IPS-18c (cell line): ENCODE measurements at regions not wholly inside any gene's neighbourhood (a gene's known extent, or its start where the extent isn't known, plus 50 kb on each side); places are given as distances from the start of the nearest gene placed in this dataset.
A peak's percentile ranks its signal among the peaks of the same experiment; 100 is the strongest.

ENCODE experiments used
- H3K4me3 ChIP-seq: 2 replicates; pipeline ENCODE4 v1.7.0; 2013; ENCODE audit warnings: low read depth, mild to moderate bottlenecking, low read length, moderate library complexity; ENCODE audit not compliant: insufficient read depth
- H3K9me3 ChIP-seq: one replicate; pipeline ENCODE4 v1.6.1; 2013; ENCODE audit warnings: mild to moderate bottlenecking, low read length, moderate library complexity; ENCODE audit not compliant: control insufficient read depth, insufficient read depth

- no peak overlapping the region for H3K4me3 ChIP-seq
- peaks cover 3% of the 10 kb centered on the region for H3K9me3 ChIP-seq
Observed at GRCh38 chr12:107873223-107873622, 98.7 kb downstream of the ASCL4 start.

GRCh38 chr12:107875786-107876185, 101.3 kb downstream of the ASCL4 start:
- Histone ChIP-seq H3K9me3 (peaks cover 3% of the 10 kb centered on the region), H3K4me3 (no peak overlapping the region)

- no peak overlapping the region for H3K4me3 ChIP-seq
- no peaks in the 10 kb centered on the region for H3K9me3 ChIP-seq
Observed at GRCh38 chr12:107884769-107885694, 110.5 kb downstream of the ASCL4 start.

GRCh38 chr12:107888789-107889188, 114.3 kb downstream of the ASCL4 start:
- H3K9me3 ChIP-seq = no peaks in the 10 kb centered on the region
- H3K4me3 ChIP-seq = no peak overlapping the region

- H3K4me3 ChIP-seq = no peak overlapping the region
- no peaks in the 10 kb centered on the region for H3K9me3 ChIP-seq
Observed at GRCh38 chr12:107891967-107892366, 117.5 kb downstream of the ASCL4 start.

GRCh38 chr12:107894589-107894988, 120.1 kb downstream of the ASCL4 start:
- no peaks in the 10 kb centered on the region for H3K9me3 ChIP-seq
- H3K4me3 ChIP-seq = no peak overlapping the region

GRCh38 chr12:107895966-107896365, 121.5 kb downstream of the ASCL4 start:
- H3K4me3 ChIP-seq = no peak overlapping the region
- H3K9me3 ChIP-seq = no peaks in the 10 kb centered on the region

GRCh38 chr12:107900588-107900987, 126.1 kb downstream of the ASCL4 start:
- Histone ChIP-seq H3K4me3 (no peak overlapping the region), H3K9me3 (no peaks in the 10 kb centered on the region)

- Histone ChIP-seq H3K9me3 (no peaks in the 10 kb centered on the region), H3K4me3 (peak overlapping the region; percentile 79)
Observed at GRCh38 chr12:107903341-107904061, 129.0 kb downstream of the ASCL4 start.

- H3K4me3 ChIP-seq = no peak overlapping the region
Observed at GRCh38 chr12:107906707-107907106, 132.2 kb downstream of the ASCL4 start.

GRCh38 chr12:107912421-107913004, 138.0 kb downstream of the ASCL4 start:
- H3K4me3 ChIP-seq = peak overlapping the region; percentile 62
- H3K9me3 ChIP-seq = no peaks in the 10 kb centered on the region

More at GRCh38 chr12:107906707-107907106, 132.2 kb downstream of the ASCL4 start:
- H3K9me3 ChIP-seq = no peaks in the 10 kb centered on the region

GRCh38 chr12:107914460-107914977, 140.0 kb downstream of the ASCL4 start:
- Histone ChIP-seq H3K9me3 (no peaks in the 10 kb centered on the region), H3K4me3 (no peak overlapping the region; the same call in 1 of the 2 replicates)

- Histone ChIP-seq H3K4me3 (no peak overlapping the region; the same call in 1 of the 2 replicates), H3K9me3 (no peaks in the 10 kb centered on the region)
Observed at GRCh38 chr12:107917912-107918800, 143.7 kb downstream of the ASCL4 start.

GRCh38 chr12:107921062-107921461, 146.6 kb downstream of the ASCL4 start:
- Histone ChIP-seq H3K9me3 (no peaks in the 10 kb centered on the region), H3K4me3 (no peak overlapping the region)

- H3K9me3 ChIP-seq = no peaks in the 10 kb centered on the region
- H3K4me3 ChIP-seq = no peak overlapping the region
Observed at GRCh38 chr12:107925125-107925524, 150.6 kb downstream of the ASCL4 start.

- Histone ChIP-seq H3K9me3 (no peaks in the 10 kb centered on the region), H3K4me3 (no peak overlapping the region)
Observed at GRCh38 chr12:107929436-107929835, 154.9 kb downstream of the ASCL4 start.

- no peaks in the 10 kb centered on the region for H3K9me3 ChIP-seq
- no peak overlapping the region for H3K4me3 ChIP-seq
Observed at GRCh38 chr12:107931761-107932160, 157.3 kb downstream of the ASCL4 start.
